ENCODE measurements at regions not wholly inside any gene's neighbourhood (a gene's known extent, or its start where the extent isn't known, plus 50 kb on each side); places are given as distances from the start of the nearest gene placed in this dataset.

- Histone ChIP-seq H3F3A (replicated peaks; ENCODE audit: insufficient read depth) (no peaks in the 10 kb centered on the region), H3K9ac (no peak overlapping the region), H4K20me1 (ENCODE audit: insufficient read depth) (no peaks in the 10 kb centered on the region), H3K27ac (ENCODE audit: low read depth in 2 of 2, low read length in 1 of 2) (no peak overlapping the region), H3K36me3 (replicated peaks in 1 of 2; ENCODE audit: control insufficient read depth in 1 of 2, insufficient read depth in 2 of 2, low read length in 1 of 2) (no peaks in the 10 kb centered on the region), H3K27me3 (ENCODE audit: insufficient read depth) (peaks cover 4% of the 10 kb centered on the region; the same call in 1 of the 2 replicates), H3K9me2 (no peaks in the 10 kb centered on the region), H3K9me3 (no peaks in the 10 kb centered on the region), H3K79me2 (ENCODE audit: insufficient read depth) (no peaks in the 10 kb centered on the region), H3K4me2 (no peak overlapping the region), H2AFZ (ENCODE audit: low read depth) (no peak overlapping the region), H3K4me1 (ENCODE audit: control insufficient read depth in 1 of 2, insufficient read depth in 2 of 2, low read depth in 1 of 2, low read length in 1 of 2) (no peaks in the 10 kb centered on the region), H3K4me3 (ENCODE audit: low read depth in 2 of 2, low read length in 1 of 2) (no peak overlapping the region)
- under 1% methylated on average over 5 of the region's 5 CpGs for WGBS (ENCODE audit: low lambda C conversion rate)
- CTCF ChIA-PET, result no interaction called here
- POLR2A ChIA-PET, result no interaction called here
- DNase-seq, result no peak
- TF ChIP-seq REST (IDR thresholded peaks at IDR 0.05; ENCODE audit: low read depth, low read length) (no peak), FOXM1 (IDR thresholded peaks at IDR 0.05; ENCODE audit: low read depth) (no peak), RFX5 (IDR thresholded peaks at IDR 0.05; ENCODE audit: low read length) (no peak), CTCF (IDR thresholded peaks at IDR 0.05) (no peak), TCF12 (IDR thresholded peaks at IDR 0.05) (no peak), RXRA (IDR thresholded peaks at IDR 0.05; ENCODE audit: borderline replicate concordance, low read depth) (no peak), MEF2A (IDR thresholded peaks at IDR 0.05; ENCODE audit: borderline replicate concordance, low read depth) (no peak), GATA2 (CRISPR knock-in tag; IDR thresholded peaks at IDR 0.05) (no peak), USF1 (IDR thresholded peaks at IDR 0.05; ENCODE audit: borderline replicate concordance, low read depth) (no peak), TAF1 (IDR thresholded peaks at IDR 0.05; ENCODE audit: borderline replicate concordance, low read depth, low read length) (no peak), CHD2 (IDR thresholded peaks at IDR 0.05; ENCODE audit: low read length, partially characterized antibody) (no peak)
Measured at GRCh38 chr3:146832857-146833458, 227.8 kb upstream of the PLSCR5 start.

- Histone ChIP-seq H3F3A (replicated peaks; ENCODE audit: insufficient read depth) (no peaks in the 10 kb centered on the region), H3K4me3 (ENCODE audit: low read depth in 2 of 2, low read length in 1 of 2) (no peak overlapping the region), H3K9me3 (no peaks in the 10 kb centered on the region), H3K36me3 (replicated peaks in 1 of 2; ENCODE audit: control insufficient read depth in 1 of 2, insufficient read depth in 2 of 2, low read length in 1 of 2) (no peaks in the 10 kb centered on the region), H3K27me3 (ENCODE audit: insufficient read depth) (peaks cover 4% of the 10 kb centered on the region; the same call in 1 of the 2 replicates), H3K9me2 (no peaks in the 10 kb centered on the region), H3K4me1 (ENCODE audit: control insufficient read depth in 1 of 2, insufficient read depth in 2 of 2, low read depth in 1 of 2, low read length in 1 of 2) (no peaks in the 10 kb centered on the region), H3K4me2 (no peak overlapping the region), H3K27ac (ENCODE audit: low read depth in 2 of 2, low read length in 1 of 2) (no peak overlapping the region), H4K20me1 (ENCODE audit: insufficient read depth) (no peaks in the 10 kb centered on the region), H3K9ac (no peak overlapping the region), H3K79me2 (ENCODE audit: insufficient read depth) (no peaks in the 10 kb centered on the region), H2AFZ (ENCODE audit: low read depth) (no peak overlapping the region)
- no peak for DNase-seq
- ChIA-PET POLR2A (no interaction called here), CTCF (no interaction called here)
- WGBS (ENCODE audit: low lambda C conversion rate), result 5% methylated on average over 1 of the region's 1 CpG
- TF ChIP-seq REST (IDR thresholded peaks at IDR 0.05; ENCODE audit: low read depth, low read length) (no peak), GABPA (IDR thresholded peaks at IDR 0.05; ENCODE audit: low read depth) (no peak), EZH2phosphoT487 (IDR thresholded peaks at IDR 0.05; ENCODE audit: borderline replicate concordance, low read depth) (no peak), MAX (IDR thresholded peaks at IDR 0.05; ENCODE audit: low read depth) (no peak), POLR2AphosphoS5 (IDR thresholded peaks at IDR 0.05; ENCODE audit: low read depth, low read length) (no peak), RCOR1 (IDR thresholded peaks at IDR 0.05; ENCODE audit: low read length) (no peak), NFIC (IDR thresholded peaks at IDR 0.05; ENCODE audit: borderline replicate concordance) (no peak)
Measured at GRCh38 chr3:146831659-146832058, 226.5 kb upstream of the PLSCR5 start.

Data from SK-N-SH (cell line).